ENCODE measurements at regions not wholly inside any gene's neighbourhood (a gene's known extent, or its start where the extent isn't known, plus 50 kb on each side); places are given as distances from the start of the nearest gene placed in this dataset.

DNA sequence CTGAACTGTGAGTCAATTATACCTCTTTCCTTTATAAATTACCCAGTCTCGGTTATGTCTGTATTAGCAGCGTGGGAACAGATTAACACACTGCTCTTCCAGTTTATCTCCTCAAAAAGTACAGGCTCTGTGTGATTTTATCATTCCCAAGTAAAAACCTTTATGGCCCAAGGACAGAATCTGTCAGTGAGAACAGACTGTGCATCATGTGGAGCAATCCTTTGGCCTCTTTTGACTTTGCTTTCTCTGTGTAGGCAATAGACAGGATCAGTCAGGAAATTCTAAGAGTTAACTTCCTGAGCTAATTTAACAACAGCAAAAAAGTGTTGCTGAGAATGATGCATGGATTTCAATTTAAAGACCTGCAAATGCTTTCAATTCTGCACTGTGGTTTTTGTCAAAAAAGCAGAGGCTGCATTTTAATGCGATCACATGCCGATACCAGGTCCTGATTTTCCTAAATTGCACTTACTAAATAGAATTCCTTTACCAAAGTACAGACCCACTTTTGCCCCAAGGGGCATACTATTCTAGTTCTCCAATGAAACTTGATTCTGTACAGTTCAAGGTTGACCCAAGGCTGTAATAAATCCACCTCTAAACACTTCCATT is 246.7 kb upstream of the MARCKS start:
- ATAC-seq (no peak), DNase-seq (no peak)
- intact Hi-C loops (cut with DNase I, micrococcal nuclease), result no loop called here

DNA sequence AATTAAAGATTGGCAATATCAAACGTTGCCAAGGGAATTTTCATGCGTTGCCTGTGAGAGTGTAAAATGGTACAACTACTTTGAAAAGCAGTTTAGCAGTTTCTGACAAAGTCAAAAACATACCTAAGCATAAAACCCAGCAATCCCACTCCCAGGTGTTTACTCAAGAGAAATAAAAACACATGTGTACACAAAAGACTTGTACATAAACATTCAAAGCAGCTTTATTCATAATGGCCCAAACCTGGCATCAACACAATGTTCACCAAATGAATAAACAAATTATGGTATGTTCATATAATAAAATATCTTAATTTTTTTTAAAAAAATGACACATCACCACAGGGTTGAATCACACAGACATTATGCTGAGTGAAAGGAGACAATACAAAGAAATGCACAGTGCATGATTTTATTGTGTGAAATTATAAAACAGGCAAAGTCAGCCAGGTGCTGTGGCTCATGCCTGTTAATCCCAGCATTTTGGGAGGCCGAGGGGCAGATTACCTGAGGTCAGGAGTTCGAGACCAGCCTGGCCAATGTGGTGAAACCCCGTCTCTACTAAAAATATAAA is 240.4 kb upstream of the MARCKS start:
- intact Hi-C loops (cut with DNase I, micrococcal nuclease), result no loop called here
- ATAC-seq, result no peak

GRCh38 chr6:113619077-113619476 is 238.1 kb upstream of the MARCKS start:
- ATAC-seq (no peak), DNase-seq (no peak)
- intact Hi-C loops (cut with DNase I, micrococcal nuclease), result no loop called here

More for the DNA sequence above, 240.4 kb upstream of the MARCKS start:
- DNase-seq, result no peak

DNA sequence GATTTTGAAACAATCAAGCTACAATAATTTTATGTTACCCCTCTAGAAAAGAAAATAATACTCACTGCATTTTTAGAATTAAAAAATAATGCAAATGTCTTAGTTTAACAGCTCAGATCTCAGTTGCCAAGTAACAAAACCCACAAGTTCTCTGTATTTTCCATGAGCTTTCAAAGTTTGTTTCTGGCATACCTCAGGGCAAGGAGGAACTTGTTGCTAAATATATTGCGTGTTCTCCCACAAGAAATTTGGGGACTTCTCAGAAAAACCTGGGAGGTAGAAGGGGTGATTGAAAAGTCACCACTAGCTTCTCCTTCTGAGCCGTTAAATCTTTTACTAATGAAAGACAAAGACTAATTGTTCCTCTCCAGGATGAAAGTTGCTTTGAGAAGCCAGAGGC is 236.8 kb upstream of the MARCKS start:
- ATAC-seq (no peak), DNase-seq (no peak)
- intact Hi-C loops (cut with DNase I, micrococcal nuclease), result no loop called here

GRCh38 chr6:113622254-113622653 is 234.9 kb upstream of the MARCKS start:
- intact Hi-C loops (cut with DNase I, micrococcal nuclease), result no loop called here
- ATAC-seq, result no peak
- no peak for DNase-seq

DNA sequence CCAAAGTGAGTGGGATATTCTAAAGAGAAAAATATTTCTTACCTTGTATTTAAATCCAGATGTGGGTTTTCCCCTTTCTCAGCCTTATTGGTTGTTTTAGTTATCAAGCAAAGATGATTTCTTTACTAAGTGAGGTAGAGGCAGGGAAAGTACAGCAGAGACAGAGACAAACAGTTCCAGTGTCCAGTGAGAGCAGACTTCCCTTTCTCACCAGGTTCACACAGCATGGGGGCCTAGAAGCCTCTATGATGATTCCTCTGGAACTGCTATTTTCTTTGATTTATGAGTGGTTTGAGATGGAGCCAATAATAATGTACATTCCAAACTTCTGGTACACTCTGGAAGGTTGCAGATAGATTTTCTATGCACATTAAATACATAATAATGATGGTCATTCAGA is 234.0 kb upstream of the MARCKS start:
- intact Hi-C loops (cut with DNase I, micrococcal nuclease), result no loop called here
- ATAC-seq (no peak), DNase-seq (no peak)

- intact Hi-C loops (cut with DNase I, micrococcal nuclease), result no loop called here
- ATAC-seq (no peak), DNase-seq (no peak)
Measured at GRCh38 chr6:113625850-113626249, 231.3 kb upstream of the MARCKS start.

DNA sequence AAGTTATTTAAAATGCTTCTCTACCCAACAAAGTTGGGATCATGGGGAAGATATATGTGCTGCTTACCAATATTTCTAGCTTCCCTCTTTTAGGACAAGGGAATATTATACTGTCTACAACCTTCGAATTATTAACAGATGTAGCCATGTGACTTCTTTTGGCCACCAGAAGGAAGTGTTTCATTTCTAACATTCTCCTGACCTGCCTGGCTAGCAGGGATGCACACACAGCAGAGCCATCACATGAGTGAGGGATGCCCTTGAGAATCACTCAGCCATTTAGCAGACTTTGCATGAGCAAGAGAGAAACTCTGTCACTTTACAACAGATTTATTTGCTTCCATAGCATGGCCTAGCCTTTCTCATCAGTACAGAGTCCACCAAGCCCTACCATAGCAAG is 230.7 kb upstream of the MARCKS start:
- DNase-seq (no peak), ATAC-seq (peak; percentile 16)
- intact Hi-C loops (cut with DNase I, micrococcal nuclease), result no loop called here

GRCh38 chr6:113627480-113627879 is 229.7 kb upstream of the MARCKS start:
- ATAC-seq (no peak), DNase-seq (no peak)
- intact Hi-C loops (cut with DNase I, micrococcal nuclease), result no loop called here

- intact Hi-C loops (cut with DNase I, micrococcal nuclease), result no loop called here
- DNase-seq (no peak), ATAC-seq (no peak)
Measured at GRCh38 chr6:113629256-113629655, 227.9 kb upstream of the MARCKS start.

GRCh38 chr6:113629975-113630737 is 227.0 kb upstream of the MARCKS start:
- DNase-seq (no peak), ATAC-seq (no peak)
- intact Hi-C loops (cut with DNase I, micrococcal nuclease), result no loop called here

GRCh38 chr6:113630738-113631535 is 226.2 kb upstream of the MARCKS start:
- intact Hi-C loops (cut with DNase I, micrococcal nuclease), result no loop called here

DNA sequence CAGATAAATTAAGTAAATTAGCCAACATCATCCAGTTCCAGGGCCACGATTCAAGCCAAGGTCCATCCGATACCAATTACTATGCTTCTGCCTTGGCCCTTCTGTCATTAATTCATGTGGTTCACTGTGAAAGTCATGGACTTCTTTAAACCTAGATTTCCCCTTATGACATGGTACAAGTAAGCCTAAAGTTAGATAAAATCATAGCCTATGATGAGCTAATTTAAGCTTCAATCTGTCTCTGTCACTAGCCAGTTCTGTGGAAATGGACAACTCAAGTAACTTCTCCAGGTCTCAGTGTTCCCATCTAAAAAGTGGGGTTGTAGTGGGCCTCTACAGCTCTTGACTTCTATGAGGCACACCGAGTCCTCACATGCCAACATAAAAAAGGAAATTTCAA is 225.5 kb upstream of the MARCKS start:
- ATAC-seq (no peak), DNase-seq (no peak)
- intact Hi-C loops (cut with DNase I, micrococcal nuclease), result no loop called here

More at GRCh38 chr6:113630738-113631535, 226.2 kb upstream of the MARCKS start:
- no peak for DNase-seq
- peak; percentile 34 for ATAC-seq

- intact Hi-C loops (cut with DNase I, micrococcal nuclease), result no loop called here
- ATAC-seq, result peak; percentile 70
- peak in 1 of 2 donors; percentile 45 for DNase-seq
Measured at GRCh38 chr6:113632220-113632864, 224.8 kb upstream of the MARCKS start.

DNA sequence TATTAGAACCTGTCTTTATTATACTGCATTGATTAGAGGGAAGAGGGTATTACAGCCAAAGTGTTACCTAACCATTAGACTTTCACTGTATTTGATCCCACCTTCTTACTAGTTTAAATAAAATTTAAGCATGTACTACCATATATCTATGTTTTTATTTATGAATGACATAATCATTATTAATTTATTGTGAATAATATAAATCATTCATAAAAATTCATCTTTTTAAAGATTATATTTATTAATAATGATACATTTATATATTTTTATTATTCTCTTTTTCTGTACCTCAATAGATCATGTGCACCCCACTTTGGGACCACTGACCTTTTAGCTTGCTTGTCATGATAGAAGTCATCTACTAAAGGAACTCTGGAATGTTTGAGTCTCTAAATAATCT is 223.5 kb upstream of the MARCKS start:
- ATAC-seq (no peak), DNase-seq (no peak)
- intact Hi-C loops (cut with DNase I, micrococcal nuclease), result no loop called here

DNA sequence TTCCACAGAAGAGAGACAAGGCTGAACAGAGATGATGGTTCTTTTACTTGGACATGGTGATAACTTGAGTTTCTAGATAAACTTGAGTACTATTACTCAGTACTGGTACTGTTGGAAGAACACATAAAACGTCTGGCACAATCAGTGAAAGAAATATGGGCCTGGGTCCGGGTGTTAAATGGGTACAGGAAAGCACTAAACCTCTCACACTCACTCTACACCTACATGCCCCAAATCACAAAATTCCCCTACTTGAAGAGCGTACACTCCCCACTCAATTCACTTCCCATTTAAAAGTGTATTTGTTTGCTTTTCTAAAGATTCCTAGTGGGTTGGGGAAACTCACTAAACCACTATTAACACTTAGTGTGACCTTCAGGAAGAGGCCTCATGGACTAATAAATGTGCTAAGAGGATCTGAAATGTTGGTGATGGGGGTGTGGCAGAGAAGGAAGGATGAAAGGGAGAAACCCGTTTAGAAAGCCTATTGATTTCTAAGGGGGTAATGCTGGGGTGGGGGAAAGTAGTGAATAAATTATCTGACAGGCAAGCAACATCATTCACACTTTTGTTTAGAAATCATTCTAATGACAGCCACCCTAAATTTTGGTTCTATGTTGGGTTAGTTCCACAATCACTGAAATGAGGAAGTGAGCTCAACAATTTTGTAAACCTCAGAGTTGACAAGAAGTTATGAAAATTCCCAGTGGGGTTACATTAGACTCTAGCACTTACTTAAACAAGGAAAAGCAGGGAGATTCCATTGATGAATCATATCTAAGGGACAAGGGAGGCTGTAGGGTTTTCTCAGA is 222.6 kb upstream of the MARCKS start:
- ATAC-seq (no peak), DNase-seq (no peak)
- intact Hi-C loops (cut with DNase I, micrococcal nuclease), result no loop called here

GRCh38 chr6:113635222-113635986 is 221.7 kb upstream of the MARCKS start:
- intact Hi-C loops (cut with DNase I, micrococcal nuclease), result no loop called here
- DNase-seq (no peak), ATAC-seq (no peak)

DNA sequence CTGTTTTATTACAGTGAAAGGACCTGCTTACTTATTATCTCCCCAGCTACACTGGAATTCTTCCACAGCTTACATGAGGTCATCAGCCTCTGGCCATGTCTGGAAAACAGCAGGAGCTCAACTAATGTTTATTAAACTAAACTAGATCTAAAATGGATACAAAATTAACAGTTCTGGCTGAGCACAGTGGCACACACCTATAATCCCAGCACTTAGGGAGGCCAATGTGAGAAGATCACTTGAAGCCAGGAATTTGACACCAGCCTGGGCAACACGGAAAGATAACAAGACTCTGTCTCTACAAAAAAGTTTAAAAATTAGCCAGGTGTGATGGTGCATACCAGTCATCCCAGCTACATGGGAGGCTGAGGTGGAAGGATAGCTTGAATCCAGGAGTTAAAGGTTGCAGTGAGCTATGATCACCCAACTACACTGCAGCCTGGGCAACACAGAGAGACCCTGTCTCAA is 220.8 kb upstream of the MARCKS start:
- no peak for DNase-seq
- ATAC-seq, result peak; percentile 18
- intact Hi-C loops (cut with DNase I, micrococcal nuclease), result no loop called here
